ENCODE measurements at regions not wholly inside any gene's neighbourhood (a gene's known extent, or its start where the extent isn't known, plus 50 kb on each side); places are given as distances from the start of the nearest gene placed in this dataset.
"Not testable (repeated sequence)": the region's sequence is repeated elsewhere in the genome, so short reads cannot be mapped to it uniquely, and the experiment has no call there.

- no peak for DNase-seq (ENCODE audit: low read depth)
Measured at GRCh38 chr2:375956-376307, 88.0 kb upstream of the ALKAL2 start.

- no peak for DNase-seq (ENCODE audit: low read depth)
Measured at GRCh38 chr2:375270-375955, 87.5 kb upstream of the ALKAL2 start.

GRCh38 chr2:368386-368785, 80.5 kb upstream of the ALKAL2 start:
- no peak for DNase-seq (ENCODE audit: low read depth)

- no peak for DNase-seq (ENCODE audit: low read depth)
Measured at GRCh38 chr2:367246-367645, 79.4 kb upstream of the ALKAL2 start.

- no peak for DNase-seq (ENCODE audit: low read depth)
Measured at GRCh38 chr2:366706-367105, 78.8 kb upstream of the ALKAL2 start.

GRCh38 chr2:365367-366275, 77.7 kb upstream of the ALKAL2 start:
- no peak for DNase-seq (ENCODE audit: low read depth)

GRCh38 chr2:363824-364470, 76.1 kb upstream of the ALKAL2 start:
- DNase-seq (ENCODE audit: low read depth): no peak

- DNase-seq (ENCODE audit: low read depth): no peak
Measured at GRCh38 chr2:362924-363323, 75.0 kb upstream of the ALKAL2 start.

GRCh38 chr2:360124-360523, 72.2 kb upstream of the ALKAL2 start:
- no peak for DNase-seq (ENCODE audit: low read depth)

GRCh38 chr2:359047-359446, 71.2 kb upstream of the ALKAL2 start:
- no peak for DNase-seq (ENCODE audit: low read depth)

GRCh38 chr2:357811-358210, 69.9 kb upstream of the ALKAL2 start:
- DNase-seq (ENCODE audit: low read depth): no peak

- DNase-seq (ENCODE audit: low read depth): not testable (repeated sequence)
Measured at GRCh38 chr2:356304-356703, 68.4 kb upstream of the ALKAL2 start.

GRCh38 chr2:355773-356172, 67.9 kb upstream of the ALKAL2 start:
- DNase-seq (ENCODE audit: low read depth): no peak

- DNase-seq (ENCODE audit: low read depth): no peak
Measured at GRCh38 chr2:352696-353095, 64.8 kb upstream of the ALKAL2 start.

GRCh38 chr2:349390-349789, 61.5 kb upstream of the ALKAL2 start:
- DNase-seq (ENCODE audit: low read depth): no peak

GRCh38 chr2:348361-348916, 60.5 kb upstream of the ALKAL2 start:
- DNase-seq (ENCODE audit: low read depth): no peak

GRCh38 chr2:344811-345210, 56.9 kb upstream of the ALKAL2 start:
- DNase-seq (ENCODE audit: low read depth): no peak

- no peak for DNase-seq (ENCODE audit: low read depth)
Measured at GRCh38 chr2:343355-343754, 55.5 kb upstream of the ALKAL2 start.

- DNase-seq (ENCODE audit: low read depth): no peak
Measured at GRCh38 chr2:341912-342311, 54.0 kb upstream of the ALKAL2 start.

- no peak for DNase-seq (ENCODE audit: low read depth)
Measured at GRCh38 chr2:341017-341542, 53.2 kb upstream of the ALKAL2 start.

Data from CMK (cell line).